ENCODE measurements at regions not wholly inside any gene's neighbourhood (a gene's known extent, or its start where the extent isn't known, plus 50 kb on each side); places are given as distances from the start of the nearest gene placed in this dataset.

DNA sequence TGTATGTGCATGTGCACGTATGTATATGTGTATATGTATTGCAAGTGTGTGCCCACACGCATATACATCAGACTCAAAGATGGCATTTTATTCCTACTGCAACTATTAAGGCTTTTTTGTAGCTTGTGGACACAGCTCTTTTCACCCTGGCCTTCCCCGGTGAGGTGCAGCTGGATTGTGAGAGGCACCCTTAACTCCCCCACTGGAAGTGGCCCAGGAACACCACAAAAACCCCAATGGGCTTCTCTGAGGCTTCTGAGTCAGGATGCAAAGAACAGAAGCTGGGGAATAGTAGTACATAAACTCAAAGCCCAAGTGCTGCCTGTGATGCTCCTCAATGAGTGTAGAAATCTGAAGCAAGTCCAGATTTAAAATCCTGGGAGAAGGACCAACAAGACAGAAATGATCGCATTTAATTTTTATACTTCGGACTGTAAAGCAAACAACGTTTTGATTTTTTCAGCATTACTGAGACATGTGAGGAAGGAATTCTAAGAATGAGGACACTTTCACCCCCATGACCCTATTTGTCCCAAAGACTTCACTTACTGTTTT lies 369.2 kb upstream of the MGMT start:
- Histone ChIP-seq H3K4me3 (ENCODE audit: low read depth, low read length, poor library complexity, severe bottlenecking) (no peak overlapping the region), H3K4me1 (ENCODE audit: insufficient read depth, low read length, severe bottlenecking) (no peaks in the 10 kb centered on the region), H3K27ac (ENCODE audit: low read depth, low read length, poor library complexity, severe bottlenecking) (no peak overlapping the region), H3K9ac (ENCODE audit: low read length) (no peak overlapping the region), H3K79me2 (ENCODE audit: insufficient read depth, low read length) (no peaks in the 10 kb centered on the region), H3K36me3 (ENCODE audit: insufficient read depth, low read length) (no peaks in the 10 kb centered on the region), H3K27me3 (ENCODE audit: insufficient read depth, low read length) (no peaks in the 10 kb centered on the region), H2AFZ (ENCODE audit: low read length) (no peak overlapping the region), H3K9me2 (ENCODE audit: low read depth, low read length) (no peaks in the 10 kb centered on the region), H3K9me3 (ENCODE audit: low read length) (no peaks in the 10 kb centered on the region), H3K4me2 (ENCODE audit: low read length) (no peak overlapping the region), H4K20me1 (ENCODE audit: insufficient read depth, low read length) (no peaks in the 10 kb centered on the region), H3F3A (ENCODE audit: insufficient read depth, low read length) (no peaks in the 10 kb centered on the region)
- TF ChIP-seq, protein P1, sequence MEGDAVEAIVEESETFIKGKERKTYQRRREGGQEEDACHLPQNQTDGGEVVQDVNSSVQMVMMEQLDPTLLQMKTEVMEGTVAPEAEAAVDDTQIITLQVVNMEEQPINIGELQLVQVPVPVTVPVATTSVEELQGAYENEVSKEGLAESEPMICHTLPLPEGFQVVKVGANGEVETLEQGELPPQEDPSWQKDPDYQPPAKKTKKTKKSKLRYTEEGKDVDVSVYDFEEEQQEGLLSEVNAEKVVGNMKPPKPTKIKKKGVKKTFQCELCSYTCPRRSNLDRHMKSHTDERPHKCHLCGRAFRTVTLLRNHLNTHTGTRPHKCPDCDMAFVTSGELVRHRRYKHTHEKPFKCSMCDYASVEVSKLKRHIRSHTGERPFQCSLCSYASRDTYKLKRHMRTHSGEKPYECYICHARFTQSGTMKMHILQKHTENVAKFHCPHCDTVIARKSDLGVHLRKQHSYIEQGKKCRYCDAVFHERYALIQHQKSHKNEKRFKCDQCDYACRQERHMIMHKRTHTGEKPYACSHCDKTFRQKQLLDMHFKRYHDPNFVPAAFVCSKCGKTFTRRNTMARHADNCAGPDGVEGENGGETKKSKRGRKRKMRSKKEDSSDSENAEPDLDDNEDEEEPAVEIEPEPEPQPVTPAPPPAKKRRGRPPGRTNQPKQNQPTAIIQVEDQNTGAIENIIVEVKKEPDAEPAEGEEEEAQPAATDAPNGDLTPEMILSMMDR (IDR thresholded peaks at IDR 0.05; ENCODE audit: low read length), result no peak
- TF ChIP-seq EZH2 (IDR thresholded peaks at IDR 0.05; ENCODE audit: borderline replicate concordance, low read length), result no peak

DNA sequence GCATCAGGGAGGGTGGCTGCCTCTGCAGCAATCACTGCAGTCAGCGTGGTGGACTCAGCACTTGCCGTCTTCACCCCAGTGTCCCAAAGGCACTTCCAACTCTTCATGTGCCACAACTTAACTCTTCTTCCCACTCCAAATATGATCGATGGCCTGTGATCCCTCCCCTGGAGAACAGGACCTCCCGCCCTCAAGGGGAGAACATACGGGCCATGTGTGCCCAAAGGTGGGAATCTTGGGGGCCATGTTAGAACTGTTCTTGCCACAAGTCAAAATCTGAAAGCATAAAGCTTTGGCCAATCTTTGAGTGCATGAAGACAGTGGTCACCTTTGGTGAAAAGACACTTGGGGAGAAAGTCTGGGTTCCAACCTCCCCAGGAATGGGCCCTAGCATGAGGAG lies 368.5 kb upstream of the MGMT start:
- no peaks in the 10 kb centered on the region for H3K79me2 ChIP-seq (ENCODE audit: insufficient read depth, low read length)
- H3F3A ChIP-seq (ENCODE audit: insufficient read depth, low read length), result no peaks in the 10 kb centered on the region
- no peaks in the 10 kb centered on the region for H3K4me1 ChIP-seq (ENCODE audit: insufficient read depth, low read length, severe bottlenecking)

DNA sequence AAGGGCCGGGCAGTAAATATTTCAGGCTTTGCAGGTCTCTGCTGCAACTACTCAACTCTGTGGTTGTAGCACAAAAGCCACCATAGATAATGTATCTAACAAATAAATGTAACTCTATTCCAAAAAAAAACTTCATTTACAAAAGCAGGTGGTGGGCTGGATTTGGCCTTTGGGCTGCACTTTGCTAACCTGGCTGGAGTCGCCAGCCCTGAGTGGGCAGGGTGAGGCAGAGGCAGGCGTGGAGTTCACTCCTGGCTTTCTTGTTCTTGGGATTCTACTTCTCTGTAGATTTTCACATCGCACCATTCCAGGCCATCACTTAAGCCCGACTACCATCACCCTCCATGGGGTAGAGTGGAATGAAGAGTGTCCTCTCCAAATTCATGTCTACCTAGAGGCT lies 367.6 kb upstream of the MGMT start:
- Histone ChIP-seq H3F3A (ENCODE audit: insufficient read depth, low read length) (no peaks in the 10 kb centered on the region), H2AFZ (ENCODE audit: low read length) (no peak overlapping the region), H3K9me3 (ENCODE audit: low read length) (no peaks in the 10 kb centered on the region), H3K36me3 (ENCODE audit: insufficient read depth, low read length) (no peaks in the 10 kb centered on the region), H3K9me2 (ENCODE audit: low read depth, low read length) (no peaks in the 10 kb centered on the region), H3K27me3 (ENCODE audit: insufficient read depth, low read length) (no peaks in the 10 kb centered on the region), H4K20me1 (ENCODE audit: insufficient read depth, low read length) (no peaks in the 10 kb centered on the region), H3K79me2 (ENCODE audit: insufficient read depth, low read length) (no peaks in the 10 kb centered on the region), H3K4me2 (ENCODE audit: low read length) (no peak overlapping the region), H3K9ac (ENCODE audit: low read length) (no peak overlapping the region), H3K4me3 (ENCODE audit: low read depth, low read length, poor library complexity, severe bottlenecking) (no peak overlapping the region), H3K4me1 (ENCODE audit: insufficient read depth, low read length, severe bottlenecking) (no peaks in the 10 kb centered on the region), H3K27ac (ENCODE audit: low read depth, low read length, poor library complexity, severe bottlenecking) (no peak overlapping the region)
- no peak for TF ChIP-seq EZH2 (IDR thresholded peaks at IDR 0.05; ENCODE audit: borderline replicate concordance, low read length)
- TF ChIP-seq, protein P1 (IDR thresholded peaks at IDR 0.05; ENCODE audit: low read length), result no peak

More for the DNA sequence above, 368.5 kb upstream of the MGMT start:
- H3K4me2 ChIP-seq (ENCODE audit: low read length), result no peak overlapping the region
- no peaks in the 10 kb centered on the region for H3K36me3 ChIP-seq (ENCODE audit: insufficient read depth, low read length)
- H2AFZ ChIP-seq (ENCODE audit: low read length), result no peak overlapping the region
- no peaks in the 10 kb centered on the region for H4K20me1 ChIP-seq (ENCODE audit: insufficient read depth, low read length)
- H3K9me2 ChIP-seq (ENCODE audit: low read depth, low read length), result no peaks in the 10 kb centered on the region
- H3K9me3 ChIP-seq (ENCODE audit: low read length), result no peaks in the 10 kb centered on the region
- H3K27me3 ChIP-seq (ENCODE audit: insufficient read depth, low read length), result no peaks in the 10 kb centered on the region
- no peak for TF ChIP-seq EZH2 (IDR thresholded peaks at IDR 0.05; ENCODE audit: borderline replicate concordance, low read length)
- TF ChIP-seq, protein P1 (IDR thresholded peaks at IDR 0.05; ENCODE audit: low read length), result no peak
- H3K9ac ChIP-seq (ENCODE audit: low read length), result no peak overlapping the region
- H3K27ac ChIP-seq (ENCODE audit: low read depth, low read length, poor library complexity, severe bottlenecking), result no peak overlapping the region
- no peak overlapping the region for H3K4me3 ChIP-seq (ENCODE audit: low read depth, low read length, poor library complexity, severe bottlenecking)
